IMR-90 (cell line): ENCODE measurements at regions not wholly inside any gene's neighbourhood (a gene's known extent, or its start where the extent isn't known, plus 50 kb on each side); places are given as distances from the start of the nearest gene placed in this dataset.

Experiments used
- ATAC-seq: fragments of 200-7000 bp; cut with Tn5 transposase; 2 replicates; pipeline ENCODE4 v1.9.1; 2020; ENCODE audit warnings: low read depth, mild to moderate bottlenecking, moderate library complexity
- BruUV-seq: library from RNA; stranded (reverse); fragments of 400-500 nt; replicated peaks from 2 replicates; lab custom pipeline; 2021; lab: Mats Ljungman, UMichigan
- CTCF ChIA-PET: fragments of 300-600 bp; formaldehyde crosslinking; extraction: SDS; loops from one replicate; lab custom pipeline; 2021; ENCODE audit warnings: antibody characterized with exemption; lab: Yijun Ruan, JAX
- POLR2A ChIA-PET: fragments of 300-600 bp; sonication (Branson Sonifier 250); formaldehyde crosslinking; loops from one replicate; lab custom pipeline; 2022; ENCODE audit warnings: antibody characterized with exemption; ENCODE audit not compliant: unreplicated experiment; lab: Charles Lee
- DNase-seq: peaks from one replicate; pipeline ENCODE4 v3.0.0; 2013
- H2AFZ ChIP-seq: replicated peaks from 2 replicates; pipeline ENCODE3; 2013; ENCODE audit warnings: low read length, mild to moderate bottlenecking; ENCODE audit not compliant: poor library complexity
- H2AK5ac ChIP-seq: 2 replicates; pipeline ENCODE4 v1.6.1; 2013; ENCODE audit warnings: low read depth, low read length, inconsistent platforms
- H2AK9ac ChIP-seq: replicated peaks from 2 replicates; pipeline ENCODE3; 2013; ENCODE audit warnings: mild to moderate bottlenecking, low read depth, low read length, moderate library complexity; ENCODE audit not compliant: poor library complexity
- H2BK120ac ChIP-seq: 2 replicates; pipeline ENCODE4 v1.6.1; 2013; ENCODE audit warnings: low read depth, low read length, inconsistent platforms
- H2BK15ac ChIP-seq: 3 replicates; pipeline ENCODE4 v1.6.1; 2013; ENCODE audit warnings: low read depth, low read length, inconsistent platforms
- H2BK20ac ChIP-seq: 2 replicates; pipeline ENCODE4 v1.6.1; 2013; ENCODE audit warnings: low read depth, mild to moderate bottlenecking, inconsistent platforms, low read length, moderate library complexity
- H2BK5ac ChIP-seq: 2 replicates; pipeline ENCODE4 v1.6.1; 2013; ENCODE audit warnings: mild to moderate bottlenecking, low read depth, low read length, inconsistent platforms; ENCODE audit not compliant: poor library complexity, severe bottlenecking
- H3K14ac ChIP-seq: replicated peaks from 2 replicates; pipeline ENCODE4 v1.6.1; 2013; ENCODE audit warnings: low read depth, low read length, inconsistent platforms
- H3K18ac ChIP-seq: 2 replicates; pipeline ENCODE4 v1.6.1; 2013; ENCODE audit warnings: low read depth, low read length, control low read depth
- H3K23ac ChIP-seq: 2 replicates; pipeline ENCODE4 v1.6.1; 2013; ENCODE audit warnings: low read depth, low read length, inconsistent platforms
- H3K27ac ChIP-seq: 2 replicates; pipeline ENCODE4 v1.5.1; 2013; ENCODE audit warnings: mild to moderate bottlenecking, control low read depth, low read length; ENCODE audit not compliant: insufficient read depth
- H3K27me3 ChIP-seq: 2 replicates; pipeline ENCODE4 v1.6.1; 2013; ENCODE audit warnings: low read length; ENCODE audit not compliant: control insufficient read depth, insufficient read depth
- H3K36me3 ChIP-seq: 2 replicates; pipeline ENCODE4 v1.6.1; 2013; ENCODE audit warnings: low read length, mixed read lengths; ENCODE audit not compliant: control insufficient read depth, insufficient read depth
- H3K4ac ChIP-seq: 2 replicates; pipeline ENCODE4 v1.6.1; 2013; ENCODE audit warnings: low read depth, low read length, inconsistent platforms
- H3K4me1 ChIP-seq: 2 replicates; pipeline ENCODE4 v1.6.1; 2013; ENCODE audit warnings: low read length, mixed read lengths; ENCODE audit not compliant: control insufficient read depth, insufficient read depth
- H3K4me2 ChIP-seq: 2 replicates; pipeline ENCODE4 v1.6.1; 2013; ENCODE audit warnings: low read depth, mild to moderate bottlenecking, control low read depth, low read length, moderate library complexity
- H3K4me3 ChIP-seq: 2 replicates; pipeline ENCODE4 v1.5.1; 2013; ENCODE audit warnings: low read depth, mild to moderate bottlenecking, control low read depth, low read length, moderate library complexity; ENCODE audit not compliant: insufficient read depth
- H3K56ac ChIP-seq: 2 replicates; pipeline ENCODE4 v1.6.1; 2013; ENCODE audit warnings: low read length, inconsistent platforms; ENCODE audit not compliant: insufficient read depth; ENCODE audit errors: extremely low read depth
- H3K79me1 ChIP-seq, 2 experiments: 2 replicates each; pipeline ENCODE4 v1.6.1; 2013; ENCODE audit warnings: low read length in 2 of 2, inconsistent platforms in 1 of 2, low read depth in 1 of 2
- H3K9ac ChIP-seq: 2 replicates; pipeline ENCODE4 v1.6.1; 2013; ENCODE audit warnings: low read depth, low read length, control low read depth
- H3K9me1 ChIP-seq: 2 replicates; pipeline ENCODE4 v1.6.1; 2013; ENCODE audit warnings: low read length, inconsistent platforms; ENCODE audit not compliant: insufficient read depth
- H3K9me3 ChIP-seq: 2 replicates; pipeline ENCODE4 v1.6.1; 2013; ENCODE audit warnings: low read length; ENCODE audit not compliant: control insufficient read depth, insufficient read depth
- H4K20me1 ChIP-seq: 2 replicates; pipeline ENCODE4 v1.6.1; 2013; ENCODE audit warnings: low read length, inconsistent platforms; ENCODE audit not compliant: insufficient read depth
- H4K5ac ChIP-seq: 2 replicates; pipeline ENCODE4 v1.6.1; 2013; ENCODE audit warnings: mild to moderate bottlenecking, low read depth, low read length, control low read depth
- H4K8ac ChIP-seq, 2 experiments: 2 replicates each; pipeline ENCODE4 v1.6.1; 2013; ENCODE audit warnings: low read depth in 2 of 2, low read length in 2 of 2, control low read depth in 1 of 2, inconsistent platforms in 1 of 2
- H4K91ac ChIP-seq: 2 replicates; pipeline ENCODE4 v1.6.1; 2013; ENCODE audit warnings: low read depth, low read length, inconsistent platforms; ENCODE audit not compliant: insufficient read depth
- BHLHE40 ChIP-seq: fragments of 150-350 bp; IDR thresholded peaks from 2 replicates; pipeline ENCODE4 v1.6.1; 2016; ENCODE audit warnings: mild to moderate bottlenecking, low read depth, low read length
- CEBPB ChIP-seq: IDR thresholded peaks from 2 replicates; pipeline ENCODE4 v1.6.1; 2012; ENCODE audit warnings: low read depth, low read length, improper control_type of control experiment
- CHD1 ChIP-seq: IDR thresholded peaks from 2 replicates; pipeline ENCODE4 v1.6.1; 2012; ENCODE audit warnings: low read depth, low read length, improper control_type of control experiment
- CTCF ChIP-seq: conservative IDR thresholded peaks from 2 replicates; pipeline ENCODE4 v1.5.1; 2012; ENCODE audit warnings: mild to moderate bottlenecking, low read depth, low read length, improper control_type of control experiment
- ELK1 ChIP-seq: fragments of 150-350 bp; IDR thresholded peaks from 2 replicates; pipeline ENCODE4 v1.6.1; 2016; ENCODE audit warnings: low read depth, mild to moderate bottlenecking, low read length, moderate library complexity, borderline replicate concordance
- FOS ChIP-seq: fragments of 150-350 bp; IDR thresholded peaks from 2 replicates; pipeline ENCODE4 v1.6.1; 2016; ENCODE audit warnings: low read depth, low read length
- MAFK ChIP-seq: IDR thresholded peaks from 2 replicates; pipeline ENCODE4 v1.6.1; 2012; ENCODE audit warnings: low read depth, low read length, improper control_type of control experiment
- MXI1 ChIP-seq: IDR thresholded peaks from 2 replicates; pipeline ENCODE4 v1.6.1; 2012; ENCODE audit warnings: low read depth, mild to moderate bottlenecking, low read length, moderate library complexity, borderline replicate concordance
- NFE2L2 ChIP-seq: fragments of 150-350 bp; IDR thresholded peaks from 2 replicates; pipeline ENCODE4 v1.6.1; 2016; ENCODE audit warnings: low read depth, mild to moderate bottlenecking, low read length
- POLR2A ChIP-seq: IDR thresholded peaks from 2 replicates; pipeline ENCODE4 v1.6.1; 2012; ENCODE audit warnings: mild to moderate bottlenecking, low read depth, low read length
- RCOR1 ChIP-seq: IDR thresholded peaks from 2 replicates; pipeline ENCODE4 v1.6.1; 2012; ENCODE audit warnings: mild to moderate bottlenecking, low read length, improper control_type of control experiment; ENCODE audit not compliant: insufficient replicate concordance
- RFX5 ChIP-seq: IDR thresholded peaks from 2 replicates; pipeline ENCODE4 v1.8.0; 2012; ENCODE audit warnings: low read depth, mild to moderate bottlenecking, low read length, moderate library complexity
- SMC3 ChIP-seq: fragments of 150-350 bp; IDR thresholded peaks from 2 replicates; pipeline ENCODE4 v1.6.1; 2016; ENCODE audit warnings: low read depth, mild to moderate bottlenecking, antibody characterized with exemption, low read length, moderate library complexity
- USF2 ChIP-seq: fragments of 150-350 bp; IDR thresholded peaks from 2 replicates; pipeline ENCODE4 v1.6.1; 2017; ENCODE audit warnings: mild to moderate bottlenecking, antibody characterized with exemption, low read length, low read depth
- WGBS, 2 experiments: methylation state at CpG; one replicate each; pipeline versions ENCODE4 v1.1.5 to v1.1.7; 2013; ENCODE audit warnings: missing lambda C conversion rate in 2 of 2; ENCODE audit not compliant: insufficient read length in 1 of 2; ENCODE audit errors: extremely low coverage in 2 of 2; 5-methylcytosine and 5-hydroxymethylcytosine counted together
- dilution Hi-C: fragments of 300-500 bp; cut with HindIII; formaldehyde crosslinking; loops from one replicate; pipeline ENCODE4 v1.14.3; 2018; ENCODE audit warnings: low sequenced_read_pairs; ENCODE audit not compliant: unreplicated experiment
- in situ Hi-C: fragments of 300-500 bp; cut with MboI; formaldehyde crosslinking; loops from 3 replicates; pipeline ENCODE4 v1.14.3; 2019; ENCODE audit warnings: low sequenced_read_pairs, inconsistent platforms, mixed read lengths
- intact Hi-C: fragments of 100-400 bp; cut with micrococcal nuclease; formaldehyde crosslinking; loops from 2 replicates; pipeline ENCODE4 v1.10.0; 2022

- no peak for DNase-seq
- no peaks in the 10 kb centered on the region for H4K20me1 ChIP-seq
- ATAC-seq, result peak; percentile 25
- dilution Hi-C loops (no loop called here), in situ Hi-C loops (no loop called here), intact Hi-C loops (no loop called here)
- CTCF ChIA-PET, result interaction anchor here (0.7 to 1.2 kb wide), 2 partner anchors 13 to 14 kb away, joined by 3 read pairs; no protein-coding TSS in a partner anchor
- no peak overlapping the region for H3K27ac ChIP-seq
- peak overlapping the region; percentile 56 for H2AFZ ChIP-seq
- TF ChIP-seq BHLHE40 (no peak), CTCF (no peak), CHD1 (no peak), CEBPB (no peak), MXI1 (no peak), ELK1 (no peak), POLR2A (no peak), SMC3 (no peak), NFE2L2 (no peak), RFX5 (no peak), MAFK (no peak), FOS (no peak), RCOR1 (no peak), USF2 (no peak)
- no peak overlapping the region for H2BK5ac ChIP-seq
- no TSS peak for BruUV-seq
- peak overlapping the region in 1 of 2 experiments; percentile 69; a peak in 1 of 4 replicates for H4K8ac ChIP-seq
- POLR2A ChIA-PET, result no interaction called here
- H2AK9ac ChIP-seq, result peak overlapping the region; percentile 1
- no peaks in the 10 kb centered on the region for H3K9me3 ChIP-seq
- H2BK15ac ChIP-seq, result peak overlapping the region; percentile 35; the same call in 1 of the 3 replicates
- H3K56ac ChIP-seq, result no peak overlapping the region
- no peak overlapping the region for H3K4me3 ChIP-seq
- H4K5ac ChIP-seq, result no peak overlapping the region
- peak overlapping the region; percentile 10; the same call in 1 of the 2 replicates for H3K14ac ChIP-seq
- peak overlapping the region; percentile 7 for H2BK120ac ChIP-seq
- H4K91ac ChIP-seq, result no peak overlapping the region
- H3K4ac ChIP-seq, result peak overlapping the region; percentile 34
- no peak overlapping the region for H3K9ac ChIP-seq
- H2AK5ac ChIP-seq, result peak overlapping the region; percentile 54; the same call in 1 of the 2 replicates
- peaks cover 3% of the 10 kb centered on the region; the same call in 1 of the 2 replicates for H3K9me1 ChIP-seq
- H3K18ac ChIP-seq, result no peak overlapping the region
- H3K4me1 ChIP-seq, result peaks cover 5% of the 10 kb centered on the region; the same call in 1 of the 2 replicates
- 77% methylated on average over 7 of the region's 8 CpGs; no CpG with 5 or more reads in 1 of the 2 experiments for WGBS, 2 experiments
- no peaks in the 10 kb centered on the region for H3K36me3 ChIP-seq
- no peak overlapping the region for H3K23ac ChIP-seq
- no peaks in the 10 kb centered on the region for H3K27me3 ChIP-seq
- no peaks in the 10 kb centered on the region for H3K79me1 ChIP-seq
- peak overlapping the region; percentile 22 for H3K4me2 ChIP-seq
- peak overlapping the region; percentile 35; the same call in 1 of the 2 replicates for H2BK20ac ChIP-seq
Measured at GRCh38 chr13:29948791-29949190, 98.4 kb upstream of the UBL3 start.
